MG63 (cell line): ENCODE measurements at regions not wholly inside any gene's neighbourhood (a gene's known extent, or its start where the extent isn't known, plus 50 kb on each side); places are given as distances from the start of the nearest gene placed in this dataset.

Source experiments
- DNase-seq: peaks from one replicate; pipeline ENCODE4 v3.0.0-alpha.2; 2020
- H3K27me3 ChIP-seq: fragments of 250-450 bp; sonication (Bioruptor Pico); 2 replicates; pipeline ENCODE4 v1.5.1; 2020; ENCODE audit warnings: mild to moderate bottlenecking, moderate library complexity
- H3K36me3 ChIP-seq: fragments of 250-450 bp; sonication (Bioruptor Pico); 2 replicates; pipeline ENCODE4 v1.5.1; 2020; ENCODE audit warnings: mild to moderate bottlenecking, moderate library complexity
- H3K4me3 ChIP-seq: fragments of 250-450 bp; sonication (Bioruptor Pico); 2 replicates; pipeline ENCODE4 v1.5.1; 2020; ENCODE audit warnings: mild to moderate bottlenecking, moderate library complexity
- H3K9me3 ChIP-seq: fragments of 250-450 bp; sonication (Bioruptor Pico); 2 replicates; pipeline ENCODE4 v1.5.1; 2020; ENCODE audit warnings: mild to moderate bottlenecking, moderate library complexity

DNA sequence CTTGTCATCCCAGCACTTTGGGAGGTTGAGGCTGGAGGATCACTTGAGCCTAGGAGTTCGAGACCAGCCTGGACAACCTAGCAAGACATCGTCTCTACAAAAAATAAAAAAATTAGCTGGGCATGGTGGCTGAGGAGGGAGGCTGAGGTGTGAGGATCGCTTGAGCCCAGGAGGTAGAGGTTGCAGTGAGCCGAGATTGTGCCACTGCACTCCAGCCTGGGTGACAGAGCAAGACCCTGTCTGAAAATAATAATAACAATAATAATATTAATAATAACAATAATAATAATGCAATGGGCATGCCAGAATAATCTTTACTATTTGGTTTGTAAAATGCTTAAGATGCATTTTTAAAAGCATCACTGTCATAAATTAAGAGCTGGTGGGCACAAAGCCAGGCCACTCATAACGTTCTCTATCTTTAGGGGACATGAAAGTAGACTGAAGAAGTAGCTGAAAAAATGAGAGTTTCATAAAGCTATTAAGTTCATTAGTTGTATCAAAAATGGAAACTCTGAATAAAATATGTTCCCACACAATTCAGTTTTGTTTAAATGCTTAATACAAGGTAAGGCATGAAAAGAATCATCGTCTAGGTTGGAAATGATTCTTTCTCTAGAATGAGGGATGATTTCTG lies 51.6 kb upstream of the ITPKB start:
- no peaks in the 10 kb centered on the region for H3K9me3 ChIP-seq
- H3K27me3 ChIP-seq: no peaks in the 10 kb centered on the region
- DNase-seq: no peak
- no peaks in the 10 kb centered on the region for H3K36me3 ChIP-seq
- no peak overlapping the region for H3K4me3 ChIP-seq

DNA sequence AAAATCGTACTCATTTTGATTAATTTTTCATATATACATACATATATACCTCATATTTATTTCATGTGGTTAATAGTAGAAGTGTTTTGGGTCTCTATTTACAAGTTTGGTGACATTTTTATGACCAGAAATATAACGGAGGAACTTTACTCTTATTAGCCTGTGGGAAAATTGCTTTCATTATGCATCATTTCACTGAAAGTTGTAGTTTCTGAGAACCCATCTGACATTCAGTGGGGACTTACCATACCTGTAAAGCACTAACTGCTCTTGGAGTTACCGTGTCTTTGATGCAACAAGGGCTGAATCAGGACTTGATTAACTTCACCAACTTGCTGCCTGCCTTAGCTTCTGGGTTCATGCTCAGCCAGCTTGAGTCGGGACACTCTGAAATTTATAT lies 49.9 kb upstream of the ITPKB start:
- DNase-seq: no peak
- no peaks in the 10 kb centered on the region for H3K27me3 ChIP-seq

More for the DNA sequence above, 49.9 kb upstream of the ITPKB start:
- H3K4me3 ChIP-seq: no peak overlapping the region
- no peaks in the 10 kb centered on the region for H3K9me3 ChIP-seq
- H3K36me3 ChIP-seq: no peaks in the 10 kb centered on the region
